A673 (cell line): ENCODE measurements at regions not wholly inside any gene's neighbourhood (a gene's known extent, or its start where the extent isn't known, plus 50 kb on each side); places are given as distances from the start of the nearest gene placed in this dataset.

ENCODE experiments used
- EZH2 ChIP-seq: fragments of 200-600 bp; sonication (generic); IDR thresholded peaks from 2 replicates; pipeline ENCODE4 v1.6.1; 2017; ENCODE audit warnings: borderline replicate concordance, low read depth, mild to moderate bottlenecking, mixed read lengths, antibody characterized with exemption, low read length; ENCODE audit not compliant: poor library complexity, severe bottlenecking
- TF ChIP-seq, protein P1 (sequence below): fragments of 300-800, 200-600 bp; sonication (generic); conservative IDR thresholded peaks from 2 replicates; pipeline ENCODE4 v1.5.1; 2017; ENCODE audit warnings: low read depth, mild to moderate bottlenecking, antibody characterized with exemption, low read length, moderate library complexity, mixed read lengths

DNA sequence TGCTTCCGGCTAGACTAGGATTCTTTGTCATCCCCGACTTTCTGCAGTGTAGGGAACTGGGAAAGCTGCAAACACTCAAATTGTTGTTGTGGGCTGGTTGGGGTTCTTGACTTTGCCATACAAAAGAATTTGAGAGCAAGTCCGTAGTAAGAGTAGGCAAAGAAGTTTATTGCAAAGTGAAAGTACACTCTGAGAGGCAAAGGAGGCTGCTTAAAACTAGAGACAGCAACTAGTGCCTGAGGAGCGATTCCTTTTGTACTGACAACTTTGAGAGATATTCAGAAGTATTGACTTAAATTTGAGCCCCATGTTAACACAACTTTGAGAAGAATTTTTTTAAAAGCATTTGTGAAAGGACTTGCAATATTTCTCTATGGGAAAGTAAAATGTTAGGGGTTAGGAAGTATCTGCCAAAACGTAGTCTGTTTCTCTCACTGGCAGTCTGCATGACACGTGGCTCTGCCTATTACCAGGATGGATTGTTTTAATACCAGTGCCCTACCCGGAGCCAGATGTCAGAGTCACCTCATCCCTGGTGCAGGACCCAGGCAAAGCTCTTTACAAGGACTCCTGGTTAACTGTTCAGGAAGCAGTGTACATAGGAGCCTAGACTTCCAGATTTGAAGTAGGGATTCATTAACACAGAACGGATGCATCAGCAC, 85.0 kb upstream of the CLPB start:
- TF ChIP-seq, protein P1, sequence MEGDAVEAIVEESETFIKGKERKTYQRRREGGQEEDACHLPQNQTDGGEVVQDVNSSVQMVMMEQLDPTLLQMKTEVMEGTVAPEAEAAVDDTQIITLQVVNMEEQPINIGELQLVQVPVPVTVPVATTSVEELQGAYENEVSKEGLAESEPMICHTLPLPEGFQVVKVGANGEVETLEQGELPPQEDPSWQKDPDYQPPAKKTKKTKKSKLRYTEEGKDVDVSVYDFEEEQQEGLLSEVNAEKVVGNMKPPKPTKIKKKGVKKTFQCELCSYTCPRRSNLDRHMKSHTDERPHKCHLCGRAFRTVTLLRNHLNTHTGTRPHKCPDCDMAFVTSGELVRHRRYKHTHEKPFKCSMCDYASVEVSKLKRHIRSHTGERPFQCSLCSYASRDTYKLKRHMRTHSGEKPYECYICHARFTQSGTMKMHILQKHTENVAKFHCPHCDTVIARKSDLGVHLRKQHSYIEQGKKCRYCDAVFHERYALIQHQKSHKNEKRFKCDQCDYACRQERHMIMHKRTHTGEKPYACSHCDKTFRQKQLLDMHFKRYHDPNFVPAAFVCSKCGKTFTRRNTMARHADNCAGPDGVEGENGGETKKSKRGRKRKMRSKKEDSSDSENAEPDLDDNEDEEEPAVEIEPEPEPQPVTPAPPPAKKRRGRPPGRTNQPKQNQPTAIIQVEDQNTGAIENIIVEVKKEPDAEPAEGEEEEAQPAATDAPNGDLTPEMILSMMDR, result no peak
- no peak for TF ChIP-seq EZH2
